HepG2 (cell line): ENCODE measurements at regions not wholly inside any gene's neighbourhood (a gene's known extent, or its start where the extent isn't known, plus 50 kb on each side); places are given as distances from the start of the nearest gene placed in this dataset.

Experiments
- CHD4 ChIP-seq: fragments of 200-600 bp; sonication (generic); IDR thresholded peaks from 2 replicates; pipeline ENCODE4 v1.7.0; 2017; ENCODE audit warnings: mild to moderate bottlenecking, low read length, borderline replicate concordance
- DMAP1 ChIP-seq: IDR thresholded peaks from 2 replicates; pipeline ENCODE4 v1.6.1; 2016
- NR2F6 ChIP-seq, 2 experiments: IDR thresholded peaks; 2 replicates each; pipeline ENCODE4 v1.6.1; 2016; ENCODE audit warnings: antibody characterized with exemption in 1 of 2, mild to moderate bottlenecking in 1 of 2
- PHB2 ChIP-seq: fragments of 450-650 bp; IDR thresholded peaks from 2 replicates; pipeline ENCODE4 v1.6.1; 2018; ENCODE audit not compliant: partially characterized antibody
- ZNF10 ChIP-seq: sonication (generic); formaldehyde crosslinking; IDR thresholded peaks from 2 replicates; pipeline ENCODE4 v1.4.0; 2020; ENCODE audit warnings: mild to moderate bottlenecking, low read depth, missing genetic modification reagents, borderline replicate concordance

DNA sequence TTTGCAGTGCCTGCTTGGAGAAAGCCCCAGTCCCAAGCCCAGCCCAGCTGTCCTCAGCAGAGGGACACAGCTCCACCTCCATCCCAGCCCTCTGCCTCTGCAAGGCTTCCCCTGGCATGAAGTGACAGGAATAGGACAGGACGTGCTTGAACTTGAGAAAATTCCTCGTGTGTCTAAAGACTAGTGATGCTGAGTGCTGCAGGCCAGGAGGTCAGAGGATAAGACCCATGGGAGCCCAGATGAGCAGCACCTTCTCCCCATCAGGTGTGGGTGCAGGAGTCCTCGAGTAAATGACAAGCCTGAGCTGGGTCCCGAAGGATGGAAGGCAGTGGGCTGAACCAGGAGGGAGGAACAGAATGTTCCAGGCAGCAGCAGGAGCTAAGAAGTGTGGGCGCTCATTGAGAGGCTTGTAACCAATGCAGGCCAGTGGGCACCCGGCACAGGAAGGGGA lies 67.8 kb upstream of the UXS1 start:
- no peak for TF ChIP-seq NR2F6 (IDR thresholded peaks at IDR 0.05)
- no peak for TF ChIP-seq NR2F6 (CRISPR knock-in tag; IDR thresholded peaks at IDR 0.05)
- no peak for TF ChIP-seq DMAP1 (CRISPR knock-in tag)
- TF ChIP-seq ZNF10 (CRISPR knock-in tag) = no peak
- TF ChIP-seq PHB2 = no peak
- TF ChIP-seq CHD4 = no peak
